Activated naive CD8-positive, alpha-beta T cell treated with anti-CD3 and anti-CD28 coated beads, Interleukin-2, amount 10 ng/mL, durations not matched to agents 7 days and 5 days (primary cell): ENCODE measurements at regions not wholly inside any gene's neighbourhood (a gene's known extent, or its start where the extent isn't known, plus 50 kb on each side); places are given as distances from the start of the nearest gene placed in this dataset.
"Not testable (repeated sequence)": the region's sequence is repeated elsewhere in the genome, so short reads cannot be mapped to it uniquely, and the experiment has no call there.

ENCODE experiments used
- ATAC-seq: fragments of 150-1000 bp; cut with Tn5 transposase; one replicate; pipeline ENCODE4 v1.10.0; 2021; ENCODE audit warnings: low read depth, moderate library complexity
- POLR2A ChIA-PET: fragments of 350-600 bp; sonication (Branson Sonifier 250); formaldehyde crosslinking; loops from one replicate; lab custom pipeline; 2021; ENCODE audit warnings: antibody characterized with exemption; lab: Charles Lee
- DNase-seq: peaks from one replicate; pipeline ENCODE4 v3.0.0; 2021
- H3K27ac Mint-ChIP-seq: one replicate; pipeline ENCODE4 v1.8.0; 2022; ENCODE audit warnings: mild to moderate bottlenecking, mixed read lengths
- H3K27me3 Mint-ChIP-seq: one replicate; pipeline ENCODE4 v1.8.0; 2022; ENCODE audit warnings: mild to moderate bottlenecking, moderate library complexity, mixed read lengths
- H3K36me3 Mint-ChIP-seq: one replicate; pipeline ENCODE4 v1.8.0; 2021; ENCODE audit warnings: mild to moderate bottlenecking, mixed read lengths
- H3K4me1 Mint-ChIP-seq: one replicate; pipeline ENCODE4 v1.8.0; 2021; ENCODE audit warnings: mixed read lengths
- H3K4me3 Mint-ChIP-seq: one replicate; pipeline ENCODE4 v1.8.0; 2022; ENCODE audit warnings: mild to moderate bottlenecking, moderate library complexity, mixed read lengths
- H3K9me3 Mint-ChIP-seq: one replicate; pipeline ENCODE4 v1.8.0; 2021; ENCODE audit warnings: mixed read lengths

- DNase-seq (no peak), ATAC-seq (no peak)
- Mint-ChIP-seq H3K4me3 (no peak overlapping the region), H3K9me3 (no peaks in the 10 kb centered on the region), H3K27me3 (no peaks in the 10 kb centered on the region), H3K27ac (no peak overlapping the region), H3K4me1 (no peaks in the 10 kb centered on the region), H3K36me3 (no peaks in the 10 kb centered on the region)
- POLR2A ChIA-PET = no interaction called here
Observed at GRCh38 chr1:243962541-243962940, 88.5 kb upstream of the ZBTB18 start.

GRCh38 chr1:243959998-243960397, 91.1 kb upstream of the ZBTB18 start:
- H3K4me3 Mint-ChIP-seq = no peak overlapping the region
- POLR2A ChIA-PET = no interaction called here
- peaks cover 6% of the 10 kb centered on the region for H3K27me3 Mint-ChIP-seq
- H3K9me3 Mint-ChIP-seq = no peaks in the 10 kb centered on the region
- no peaks in the 10 kb centered on the region for H3K4me1 Mint-ChIP-seq
- H3K27ac Mint-ChIP-seq = no peak overlapping the region
- H3K36me3 Mint-ChIP-seq = no peaks in the 10 kb centered on the region
- ATAC-seq (no peak), DNase-seq (no peak)

DNA sequence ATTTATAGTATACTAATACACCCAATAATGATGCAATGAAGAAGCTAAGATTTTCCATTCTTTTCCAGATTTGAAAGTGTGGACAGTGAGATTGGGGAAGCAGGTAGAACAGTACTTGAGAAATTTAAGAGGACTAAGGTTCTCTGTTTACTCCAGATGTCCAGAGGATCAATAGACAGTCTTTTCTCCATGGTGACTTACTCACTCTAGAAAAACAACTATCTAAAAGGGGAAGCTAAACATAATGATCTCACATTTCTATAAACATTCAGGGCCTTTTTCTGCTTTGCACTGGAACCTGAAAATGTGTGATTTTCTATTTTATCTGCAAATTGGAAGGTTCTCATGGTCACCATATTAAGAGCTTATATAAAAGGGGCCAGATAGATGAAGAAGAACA, 93.9 kb upstream of the ZBTB18 start:
- H3K36me3 Mint-ChIP-seq = no peaks in the 10 kb centered on the region
- ATAC-seq (no peak), DNase-seq (no peak)
- H3K27ac Mint-ChIP-seq = no peak overlapping the region
- no peaks in the 10 kb centered on the region for H3K9me3 Mint-ChIP-seq
- POLR2A ChIA-PET = no interaction called here
- no peaks in the 10 kb centered on the region for H3K4me1 Mint-ChIP-seq
- H3K27me3 Mint-ChIP-seq = peaks cover 6% of the 10 kb centered on the region
- no peak overlapping the region for H3K4me3 Mint-ChIP-seq

- ATAC-seq (no peak), DNase-seq (no peak)
- no peaks in the 10 kb centered on the region for H3K36me3 Mint-ChIP-seq
- H3K4me1 Mint-ChIP-seq = no peaks in the 10 kb centered on the region
- H3K9me3 Mint-ChIP-seq = no peaks in the 10 kb centered on the region
- POLR2A ChIA-PET = no interaction called here
- no peak overlapping the region for H3K4me3 Mint-ChIP-seq
- peaks cover 6% of the 10 kb centered on the region for H3K27me3 Mint-ChIP-seq
- no peak overlapping the region for H3K27ac Mint-ChIP-seq
Observed at GRCh38 chr1:243956450-243956849, 94.6 kb upstream of the ZBTB18 start.

DNA sequence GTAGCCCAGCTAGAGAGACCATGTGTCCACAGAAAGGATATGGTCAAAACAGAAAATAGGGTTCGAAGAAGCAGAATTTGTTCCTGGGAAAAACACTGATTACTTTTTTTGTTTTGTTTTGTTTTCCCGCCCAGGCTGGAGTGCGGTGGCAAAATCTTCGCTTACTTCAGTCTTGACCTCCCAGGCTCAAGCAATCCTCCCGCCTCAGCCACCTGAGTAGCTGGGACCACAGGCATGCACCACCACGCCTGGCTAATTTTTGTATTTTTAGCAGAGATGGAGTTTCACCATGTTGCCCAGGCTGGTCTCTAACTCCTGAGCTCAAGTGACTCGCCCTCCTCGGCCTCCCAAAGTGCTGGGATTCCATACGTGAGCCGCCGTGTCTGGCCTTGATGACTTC, 99.9 kb upstream of the ZBTB18 start:
- not testable (repeated sequence) for DNase-seq

DNA sequence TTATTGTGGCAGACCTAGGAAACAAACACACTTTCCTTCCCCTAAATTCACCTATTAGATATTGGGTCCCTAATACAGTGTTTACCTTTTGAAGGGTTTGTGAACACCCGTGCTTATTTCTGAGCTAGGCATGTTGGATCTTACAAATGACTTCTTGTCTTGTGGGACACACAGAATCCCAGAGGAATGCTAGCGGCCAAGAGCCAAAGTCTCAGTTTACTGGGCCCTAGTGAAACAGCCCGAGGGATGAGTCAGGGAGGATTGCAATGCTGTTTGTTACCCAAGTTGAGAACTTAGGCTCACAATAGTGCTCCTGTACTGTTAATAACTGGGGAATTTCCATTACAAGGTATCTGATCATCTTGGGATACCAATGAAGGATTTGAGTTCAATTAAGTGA, 100.1 kb upstream of the AKT3 start:
- Mint-ChIP-seq H3K27me3 (peaks cover 2% of the 10 kb centered on the region), H3K27ac (no peak overlapping the region), H3K36me3 (no peaks in the 10 kb centered on the region), H3K4me1 (no peaks in the 10 kb centered on the region), H3K9me3 (no peaks in the 10 kb centered on the region), H3K4me3 (no peak overlapping the region)
- no peak for ATAC-seq
- POLR2A ChIA-PET = no interaction called here
- DNase-seq = no peak

More for the DNA sequence above, 99.9 kb upstream of the ZBTB18 start:
- ATAC-seq, H3K36me3 Mint-ChIP-seq, POLR2A ChIA-PET, H3K9me3 Mint-ChIP-seq, H3K27ac Mint-ChIP-seq, H3K4me1 Mint-ChIP-seq, H3K27me3 Mint-ChIP-seq, H3K4me3 Mint-ChIP-seq: not testable (repeated sequence)

DNA sequence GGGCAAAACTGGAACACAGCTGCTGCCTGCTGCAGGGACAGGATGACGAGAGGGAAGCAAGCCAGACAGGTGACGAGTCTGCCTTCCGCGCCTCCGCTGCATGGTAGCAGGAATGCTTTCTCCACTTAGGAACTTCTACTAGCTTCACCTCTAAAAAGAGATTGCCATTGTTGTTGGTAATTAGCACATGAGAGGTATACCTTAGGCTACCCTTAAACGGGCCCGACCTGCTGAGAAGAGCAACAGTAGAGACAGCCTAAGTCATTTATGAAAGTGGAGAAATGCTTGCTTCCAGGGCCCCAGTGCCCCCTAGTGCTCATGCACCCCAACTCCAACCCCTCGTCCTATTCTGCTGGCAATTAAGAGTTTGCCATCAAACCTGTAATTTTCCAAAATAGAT, 96.9 kb upstream of the AKT3 start:
- peaks cover 2% of the 10 kb centered on the region for H3K27me3 Mint-ChIP-seq
- no peak overlapping the region for H3K4me3 Mint-ChIP-seq
- H3K27ac Mint-ChIP-seq = no peak overlapping the region
- POLR2A ChIA-PET = no interaction called here
- no peaks in the 10 kb centered on the region for H3K4me1 Mint-ChIP-seq
- no peaks in the 10 kb centered on the region for H3K36me3 Mint-ChIP-seq
- no peaks in the 10 kb centered on the region for H3K9me3 Mint-ChIP-seq
- ATAC-seq (peak; percentile 52), DNase-seq (no peak)

DNA sequence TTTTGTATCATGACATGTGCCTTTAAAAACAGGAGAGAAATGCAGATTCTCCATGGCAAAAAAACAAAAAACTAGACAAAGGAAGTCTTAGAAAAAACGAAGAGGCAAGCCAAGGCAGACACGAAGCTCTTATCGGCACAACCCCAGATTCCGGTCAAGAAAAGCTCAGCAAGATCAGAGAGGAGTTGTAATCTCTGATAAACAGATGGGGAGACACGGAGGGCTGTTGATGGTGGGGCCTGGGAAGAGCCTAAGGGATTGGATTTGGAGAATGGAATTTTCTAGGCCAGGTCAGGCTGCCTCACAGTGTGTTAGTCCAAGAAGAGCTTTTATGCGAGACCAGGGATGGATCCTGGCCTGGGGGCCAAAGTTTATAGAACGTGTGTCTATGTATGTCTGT, 96.2 kb upstream of the AKT3 start:
- no peaks in the 10 kb centered on the region for H3K36me3 Mint-ChIP-seq
- ATAC-seq = no peak
- H3K9me3 Mint-ChIP-seq = no peaks in the 10 kb centered on the region
- H3K4me3 Mint-ChIP-seq = no peak overlapping the region
- no peak for DNase-seq
- no peak overlapping the region for H3K27ac Mint-ChIP-seq
- peaks cover 2% of the 10 kb centered on the region for H3K4me1 Mint-ChIP-seq
- peaks cover 2% of the 10 kb centered on the region for H3K27me3 Mint-ChIP-seq
- POLR2A ChIA-PET = no interaction called here

DNA sequence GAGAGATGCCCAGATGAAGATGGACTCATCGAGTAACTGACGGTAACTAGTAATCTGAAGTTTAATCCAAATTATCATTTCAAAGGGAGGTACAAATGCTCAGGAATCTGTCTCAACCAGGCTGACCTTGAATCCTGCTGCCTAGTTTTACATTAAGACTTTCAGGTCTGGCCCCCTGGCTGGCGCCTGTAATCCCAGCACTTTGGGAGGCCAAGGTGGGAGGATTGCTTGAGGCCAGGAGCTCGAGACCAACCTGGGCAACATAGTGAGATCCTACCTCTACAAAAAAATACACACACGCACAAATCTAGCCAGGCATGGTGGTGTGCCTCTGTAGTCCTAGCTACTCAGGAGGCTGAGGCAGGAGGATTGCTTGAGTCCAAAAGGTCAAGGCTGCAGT, 95.7 kb upstream of the AKT3 start:
- Mint-ChIP-seq H3K27ac (no peak overlapping the region), H3K36me3 (no peaks in the 10 kb centered on the region), H3K4me3 (no peak overlapping the region), H3K9me3 (no peaks in the 10 kb centered on the region), H3K4me1 (peaks cover 2% of the 10 kb centered on the region), H3K27me3 (peaks cover 2% of the 10 kb centered on the region)
- POLR2A ChIA-PET = no interaction called here
- DNase-seq (no peak), ATAC-seq (no peak)

- peaks cover 2% of the 10 kb centered on the region for H3K27me3 Mint-ChIP-seq
- POLR2A ChIA-PET = no interaction called here
- H3K27ac Mint-ChIP-seq = no peak overlapping the region
- ATAC-seq (no peak), DNase-seq (no peak)
- peaks cover 2% of the 10 kb centered on the region for H3K4me1 Mint-ChIP-seq
- no peaks in the 10 kb centered on the region for H3K9me3 Mint-ChIP-seq
- H3K36me3 Mint-ChIP-seq = no peaks in the 10 kb centered on the region
- no peak overlapping the region for H3K4me3 Mint-ChIP-seq
Observed at GRCh38 chr1:243944429-243945160, 94.6 kb upstream of the AKT3 start.

- POLR2A ChIA-PET = no interaction called here
- H3K27me3 Mint-ChIP-seq = peaks cover 2% of the 10 kb centered on the region
- H3K4me3 Mint-ChIP-seq = no peak overlapping the region
- no peaks in the 10 kb centered on the region for H3K36me3 Mint-ChIP-seq
- ATAC-seq (no peak), DNase-seq (no peak)
- peaks cover 4% of the 10 kb centered on the region for H3K4me1 Mint-ChIP-seq
- H3K27ac Mint-ChIP-seq = no peak overlapping the region
- H3K9me3 Mint-ChIP-seq = no peaks in the 10 kb centered on the region
Observed at GRCh38 chr1:243943671-243944428, 93.8 kb upstream of the AKT3 start.

DNA sequence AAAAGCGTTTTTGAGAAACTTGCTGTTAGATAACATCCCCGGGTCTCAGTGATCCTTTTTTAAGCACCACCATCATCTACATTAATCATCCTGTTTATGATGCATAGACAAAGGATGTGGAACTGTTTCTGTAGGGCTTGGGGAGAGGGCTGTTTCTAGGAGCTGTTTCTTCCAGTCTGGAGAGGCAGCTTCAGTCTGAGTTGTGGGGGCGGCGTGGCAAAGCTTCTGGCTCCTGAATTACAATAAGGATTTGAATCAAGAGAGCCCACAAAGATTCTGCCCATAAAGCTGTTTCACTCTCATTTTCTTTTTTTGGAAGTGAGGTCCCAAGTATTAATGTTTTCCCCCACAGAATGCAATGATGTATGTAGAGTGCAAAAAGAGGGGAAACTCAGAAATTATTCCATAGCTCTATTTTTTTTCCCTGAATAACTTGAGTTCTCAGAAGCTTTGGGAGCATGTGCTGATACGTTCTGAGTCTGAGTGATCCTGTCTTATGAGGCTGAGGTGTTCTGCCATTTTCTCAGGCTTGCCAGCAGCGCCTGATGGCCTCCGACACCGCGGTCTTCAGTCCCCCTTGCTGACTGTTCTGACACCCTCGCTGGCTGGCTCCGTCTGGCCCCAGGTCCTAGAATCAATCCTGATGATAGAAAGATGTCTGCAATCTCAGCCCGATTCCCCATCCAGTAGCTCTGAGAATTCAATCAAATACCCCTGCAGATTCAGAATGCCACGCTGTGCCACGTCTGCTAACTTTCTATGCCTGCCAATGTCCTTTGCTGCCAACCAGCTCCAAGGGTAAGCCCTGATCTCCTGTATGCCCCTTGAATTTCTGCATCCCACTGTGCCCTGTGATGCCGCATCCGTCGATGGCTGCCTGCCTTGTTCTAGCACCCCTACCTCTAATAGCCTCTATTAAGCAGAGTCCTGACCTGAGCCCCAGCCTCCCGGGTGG, 92.4 kb upstream of the AKT3 start:
- no peaks in the 10 kb centered on the region for H3K9me3 Mint-ChIP-seq
- ATAC-seq = no peak

DNA sequence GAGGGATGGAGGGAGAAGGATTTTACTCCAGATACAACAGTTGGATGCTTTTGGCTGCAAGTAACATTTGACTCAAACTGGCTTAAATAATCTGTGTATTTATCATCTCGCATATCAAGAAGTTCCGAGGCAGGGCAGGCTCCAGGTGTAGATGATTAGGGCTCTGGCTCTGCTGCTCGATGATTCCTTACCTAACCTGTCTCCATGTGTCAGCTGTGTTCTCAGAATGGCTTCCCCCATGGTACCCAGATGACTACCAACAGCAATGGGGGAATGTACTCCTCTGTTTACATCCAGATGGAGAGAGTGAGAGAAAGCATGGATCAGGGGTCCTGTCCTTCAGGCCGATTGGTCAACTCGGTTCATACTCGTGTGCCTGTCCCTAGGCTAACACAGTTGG, 90.4 kb upstream of the AKT3 start:
- DNase-seq (no peak), ATAC-seq (no peak)
- Mint-ChIP-seq H3K9me3 (peaks cover 3% of the 10 kb centered on the region), H3K27ac (no peak overlapping the region), H3K4me1 (peaks cover 4% of the 10 kb centered on the region), H3K4me3 (no peak overlapping the region), H3K36me3 (no peaks in the 10 kb centered on the region), H3K27me3 (peaks cover 3% of the 10 kb centered on the region)
- POLR2A ChIA-PET = no interaction called here

More for the DNA sequence above, 92.4 kb upstream of the AKT3 start:
- Mint-ChIP-seq H3K4me1 (peaks cover 4% of the 10 kb centered on the region), H3K4me3 (no peak overlapping the region), H3K36me3 (no peaks in the 10 kb centered on the region), H3K27ac (no peak overlapping the region), H3K27me3 (peaks cover 1% of the 10 kb centered on the region)
- POLR2A ChIA-PET = no interaction called here
- no peak for DNase-seq
